Esophagus squamous epithelium (tissue), 5 donors: ENCODE measurements at regions not wholly inside any gene's neighbourhood (a gene's known extent, or its start where the extent isn't known, plus 50 kb on each side); places are given as distances from the start of the nearest gene placed in this dataset.

Experiments used
- DNase-seq: peaks from one replicate; lab custom pipeline; 2025; lab: John Stamatoyannopoulos, UW
- H3K27ac ChIP-seq, 4 donors: fragments of 200-600 bp; sonication (generic); one replicate each; pipeline ENCODE4 v1.5.1; 2016 to 2019; ENCODE audit warnings: mild to moderate bottlenecking in 1 of 4
- H3K27me3 ChIP-seq, 4 donors: fragments of 200-600 bp; sonication (generic); 1 replicate in 3 of 4; 2 replicates in 1 of 4; pipeline versions ENCODE4 v1.5.1 to v1.6.0; 2017 to 2021; ENCODE audit warnings: antibody characterized with exemption in 1 of 4
- H3K36me3 ChIP-seq, 3 donors: fragments of 200-600 bp; sonication (generic); one replicate each; pipeline ENCODE4 v1.5.1; 2016 to 2019
- H3K4me1 ChIP-seq, 3 donors: fragments of 200-600 bp; sonication (generic); one replicate each; pipeline ENCODE4 v1.5.1; 2017 to 2019
- H3K4me3 ChIP-seq, 4 donors: fragments of 200-600 bp; sonication (generic); 1 replicate in 3 of 4; 2 replicates in 1 of 4; pipeline ENCODE4 v1.5.1; 2016 to 2019; ENCODE audit warnings: mild to moderate bottlenecking in 2 of 4, moderate library complexity in 1 of 4
- H3K9me3 ChIP-seq, 3 donors: fragments of 200-600 bp; sonication (generic); one replicate each; pipeline ENCODE4 v1.5.1; 2016 to 2019
- CTCF ChIP-seq, 6 experiments: fragments of 450-650 bp in 4 of 6; fragments of 200-600 bp in 2 of 6; sonication (generic) in 2 of 6; IDR thresholded peaks; one replicate each; pipeline ENCODE4 v1.5.1; 2016 to 2019; ENCODE audit warnings: antibody characterized with exemption in 6 of 6, mild to moderate bottlenecking in 4 of 6, moderate library complexity in 4 of 6
- POLR2A ChIP-seq, 4 donors: fragments of 450-650 bp; IDR thresholded peaks; one replicate each; pipeline ENCODE4 v1.6.1; 2017; ENCODE audit warnings: antibody characterized with exemption in 4 of 4, mild to moderate bottlenecking in 4 of 4, moderate library complexity in 3 of 4
- WGBS, 2 donors: methylation state at CpG; one replicate each; pipeline ENCODE4 v1.1.5; 2018; 5-methylcytosine and 5-hydroxymethylcytosine counted together
- intact Hi-C: fragments of 100-400 bp; cut with DNase I; formaldehyde crosslinking; loops from one replicate; pipeline ENCODE4 v1.15.0; 2022
- donor health status: DM: yes; HTN: yes; CAD: no.

GRCh38 chr20:6693178-6693807, 74.2 kb upstream of the BMP2 start:
- H3K27me3 ChIP-seq, result no peaks in the 10 kb centered on the region
- H3K9me3 ChIP-seq, result no peaks in the 10 kb centered on the region
- peaks cover 0 to 17% (median 6%) of the 10 kb centered on the region in 3 donors for H3K4me1 ChIP-seq
- DNase-seq, result no peak
- intact Hi-C loops, result no loop called here
- WGBS, 2 donors, result 42 to 57% methylated on average over 7 of the region's 7 CpGs
- peak overlapping the region in 1 of 4 donors; percentile 10 for H3K27ac ChIP-seq
- no peak for TF ChIP-seq CTCF (IDR thresholded peaks at IDR 0.05)
- TF ChIP-seq POLR2A (IDR thresholded peaks at IDR 0.05), result no peak
- no peaks in the 10 kb centered on the region for H3K36me3 ChIP-seq
- H3K4me3 ChIP-seq, result no peak overlapping the region

- Histone ChIP-seq H3K9me3 (no peaks in the 10 kb centered on the region), H3K27ac (no peak overlapping the region), H3K4me3 (no peak overlapping the region), H3K36me3 (no peaks in the 10 kb centered on the region), H3K27me3 (no peaks in the 10 kb centered on the region), H3K4me1 (peaks cover 0 to 10% (median 6%) of the 10 kb centered on the region in 3 donors)
- TF ChIP-seq CTCF (IDR thresholded peaks at IDR 0.05) (no peak), POLR2A (IDR thresholded peaks at IDR 0.05) (no peak)
- intact Hi-C loops, result no loop called here
- no peak for DNase-seq
- 57 to 61% methylated on average over 10 of the region's 10 CpGs for WGBS, 2 donors
These were observed 74.8 kb upstream of the BMP2 start for GRCh38 chr20:6692566-6693173.

DNA sequence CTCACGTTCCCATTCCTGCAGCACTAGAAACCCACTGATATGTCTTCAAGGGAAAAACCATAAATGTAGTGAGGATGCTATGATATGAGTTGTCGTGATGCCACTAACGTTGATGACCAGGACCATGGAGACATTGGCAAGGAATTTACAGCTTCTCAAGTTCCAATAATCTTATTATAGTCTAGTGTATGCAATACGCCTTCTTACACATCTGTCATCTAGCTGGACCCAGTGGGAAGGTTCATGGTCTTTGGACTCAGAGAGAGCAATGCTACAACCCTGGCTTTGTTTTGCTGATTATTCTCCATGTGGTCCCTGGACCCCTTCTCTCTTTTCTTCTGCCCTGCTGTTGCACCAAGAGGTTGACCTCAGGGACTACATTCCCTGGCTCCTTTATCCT, 76.0 kb upstream of the BMP2 start:
- Histone ChIP-seq H3K9me3 (no peaks in the 10 kb centered on the region), H3K27ac (no peak overlapping the region), H3K4me1 (peaks cover 0 to 9% (median 6%) of the 10 kb centered on the region in 3 donors), H3K36me3 (no peaks in the 10 kb centered on the region), H3K27me3 (no peaks in the 10 kb centered on the region), H3K4me3 (no peak overlapping the region)
- DNase-seq, result no peak
- intact Hi-C loops, result no loop called here
- no peak for TF ChIP-seq CTCF (IDR thresholded peaks at IDR 0.05)
- no peak for TF ChIP-seq POLR2A (IDR thresholded peaks at IDR 0.05)
- WGBS, 2 donors, result 70 to 90% methylated on average over 4 of the region's 4 CpGs

GRCh38 chr20:6689339-6689973, 78.0 kb upstream of the BMP2 start:
- Histone ChIP-seq H3K9me3 (no peaks in the 10 kb centered on the region), H3K4me1 (peaks cover 0 to 9% (median 6%) of the 10 kb centered on the region in 3 donors), H3K4me3 (no peak overlapping the region), H3K36me3 (no peaks in the 10 kb centered on the region), H3K27me3 (no peaks in the 10 kb centered on the region), H3K27ac (no peak overlapping the region)
- TF ChIP-seq POLR2A (IDR thresholded peaks at IDR 0.05) (no peak), CTCF (IDR thresholded peaks at IDR 0.05) (no peak)
- DNase-seq, result no peak
- WGBS, 2 donors, result 71 to 76% methylated on average over 7 of the region's 7 CpGs
- intact Hi-C loops, result no loop called here

DNA sequence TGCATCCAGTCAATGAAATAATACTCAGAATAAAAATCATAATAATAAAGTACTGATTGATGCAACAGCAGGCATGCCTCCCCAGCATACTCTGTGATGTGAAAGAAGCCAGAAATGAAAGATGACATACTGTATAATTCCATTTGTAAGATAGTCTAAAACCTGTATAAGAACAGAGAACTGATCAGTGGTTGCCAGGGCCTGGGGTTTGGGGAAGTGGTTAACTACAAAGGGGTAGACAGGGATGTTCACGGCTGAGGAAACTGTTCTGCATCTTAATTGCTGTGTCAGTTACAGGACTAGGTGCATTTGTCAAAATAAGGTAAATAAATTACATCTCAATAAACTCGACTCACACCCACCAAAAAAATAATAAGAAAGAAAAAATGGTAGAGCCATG, 81.3 kb upstream of the BMP2 start:
- Histone ChIP-seq H3K9me3 (no peaks in the 10 kb centered on the region), H3K27me3 (no peaks in the 10 kb centered on the region), H3K36me3 (no peaks in the 10 kb centered on the region), H3K27ac (no peak overlapping the region), H3K4me3 (no peak overlapping the region), H3K4me1 (no peaks in the 10 kb centered on the region)
- WGBS, 2 donors, result 53 to 55% methylated on average over 2 of the region's 2 CpGs
- intact Hi-C loops, result no loop called here
- TF ChIP-seq POLR2A (IDR thresholded peaks at IDR 0.05) (no peak), CTCF (IDR thresholded peaks at IDR 0.05) (no peak)
- DNase-seq, result no peak
